ENCODE measurements at regions not wholly inside any gene's neighbourhood (a gene's known extent, or its start where the extent isn't known, plus 50 kb on each side); places are given as distances from the start of the nearest gene placed in this dataset.

DNA sequence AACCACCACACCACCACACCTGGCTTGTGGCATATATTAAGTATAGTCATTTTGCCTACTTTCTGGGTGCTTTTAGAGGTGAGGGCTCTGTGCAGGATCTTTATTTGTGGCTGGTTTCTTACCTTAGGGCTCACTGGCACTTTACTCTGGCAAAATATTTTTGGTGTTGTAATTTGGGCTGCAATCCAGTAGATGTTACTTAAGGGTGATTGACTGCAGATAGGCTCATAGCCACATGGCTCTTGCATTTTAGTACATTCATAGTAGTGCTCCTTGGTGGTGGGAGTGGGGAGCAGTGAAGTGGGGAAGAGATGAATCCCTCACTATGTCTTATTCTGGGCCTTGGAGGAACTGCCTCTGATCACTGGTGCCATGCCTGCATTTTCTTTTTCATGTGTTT is 376.1 kb upstream of the GRIN3A start:
- no peak for DNase-seq

DNA sequence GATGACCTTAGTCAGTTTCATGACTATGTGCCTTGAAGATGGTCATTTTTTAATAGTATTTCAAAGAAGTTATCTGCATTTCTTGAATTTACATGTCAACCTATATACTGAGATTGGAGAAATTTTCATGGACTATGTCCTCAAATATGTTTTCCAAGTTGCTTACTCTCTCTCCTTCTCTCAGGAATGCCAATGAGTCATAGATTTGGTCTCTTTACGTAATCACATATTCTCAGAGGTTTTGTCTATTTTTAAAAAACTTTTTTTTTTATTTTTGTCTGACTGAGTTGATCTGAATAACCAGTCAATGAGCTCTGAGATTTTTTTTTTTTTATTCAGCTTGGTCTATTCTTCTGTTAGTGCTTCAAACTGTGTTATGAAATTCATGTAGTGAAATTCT is 374.7 kb upstream of the GRIN3A start:
- DNase-seq: no peak

DNA sequence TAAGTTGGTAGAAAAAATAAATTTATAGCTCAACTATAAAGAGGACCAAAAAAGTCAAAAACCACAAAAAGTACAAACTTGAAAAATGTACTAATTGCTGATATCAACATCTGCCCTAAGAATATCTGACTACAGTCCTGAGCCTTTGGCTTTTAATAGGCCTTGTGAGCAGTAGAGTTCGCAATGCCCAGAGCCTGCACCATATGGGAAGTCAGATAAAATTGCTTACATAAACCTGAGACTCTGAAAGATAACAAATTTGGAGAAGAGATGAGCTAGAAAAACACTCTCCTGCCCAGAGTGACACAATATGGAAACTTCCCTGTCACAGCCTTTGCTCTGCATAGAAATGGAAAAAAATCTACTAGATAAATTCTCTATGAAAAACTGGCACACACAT is 368.0 kb upstream of the GRIN3A start:
- DNase-seq: no peak

DNA sequence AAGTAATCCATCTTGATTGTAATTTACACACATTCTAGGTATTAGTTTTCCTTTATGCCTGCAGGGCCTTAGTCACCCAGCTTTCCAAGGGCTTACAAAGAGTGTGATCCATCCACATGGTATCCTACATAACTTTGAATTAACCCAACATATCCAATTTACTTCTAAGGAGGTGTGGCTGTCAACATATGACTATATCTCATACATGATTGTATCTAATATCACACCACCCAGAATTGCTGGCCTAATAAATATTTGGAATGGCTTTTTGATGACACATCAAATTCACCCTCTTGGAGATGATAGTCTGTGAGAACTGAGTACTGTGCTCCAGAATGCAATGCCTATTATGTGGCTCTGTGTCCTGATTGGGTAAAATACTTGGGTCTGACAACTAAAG is 363.3 kb upstream of the GRIN3A start:
- no peak for DNase-seq

DNA sequence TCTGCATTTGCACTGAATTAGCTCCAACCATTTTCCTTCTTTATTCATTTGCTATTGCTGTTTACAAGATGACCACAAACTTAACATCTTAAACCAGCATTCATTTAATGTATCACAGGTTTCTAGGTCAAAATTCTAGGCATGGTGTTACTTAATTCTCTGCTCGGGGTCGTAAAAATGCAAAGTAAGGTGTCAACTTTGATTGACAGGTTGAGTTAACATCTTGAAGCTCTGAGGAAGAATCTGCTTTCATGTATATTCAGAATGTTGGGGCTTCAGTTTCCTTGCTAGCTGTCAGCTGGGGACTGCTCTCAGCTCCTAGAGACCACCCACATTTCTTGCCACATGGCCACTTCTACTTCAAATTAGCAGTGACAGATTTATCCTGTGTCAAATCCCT is 348.7 kb upstream of the GRIN3A start:
- no peak for DNase-seq

DNA sequence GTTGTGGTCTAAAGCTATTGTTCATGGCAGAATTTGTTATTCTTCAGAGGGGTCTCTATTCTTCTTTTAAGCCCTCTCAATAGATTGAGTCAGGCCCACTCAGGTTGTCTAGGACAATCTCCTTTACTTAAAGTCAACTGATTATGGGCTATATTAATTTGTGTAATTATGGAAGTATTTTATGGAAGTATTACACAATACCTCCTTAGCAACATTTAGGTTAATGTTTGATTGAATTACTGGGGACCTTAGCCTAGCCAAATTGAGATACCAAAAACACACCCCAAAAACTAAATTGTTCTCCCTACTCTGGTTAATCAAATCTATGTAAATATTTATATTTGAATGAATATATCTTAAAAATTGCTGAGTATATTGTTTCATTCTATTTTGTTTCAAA is 347.1 kb upstream of the GRIN3A start:
- no peak for DNase-seq

DNA sequence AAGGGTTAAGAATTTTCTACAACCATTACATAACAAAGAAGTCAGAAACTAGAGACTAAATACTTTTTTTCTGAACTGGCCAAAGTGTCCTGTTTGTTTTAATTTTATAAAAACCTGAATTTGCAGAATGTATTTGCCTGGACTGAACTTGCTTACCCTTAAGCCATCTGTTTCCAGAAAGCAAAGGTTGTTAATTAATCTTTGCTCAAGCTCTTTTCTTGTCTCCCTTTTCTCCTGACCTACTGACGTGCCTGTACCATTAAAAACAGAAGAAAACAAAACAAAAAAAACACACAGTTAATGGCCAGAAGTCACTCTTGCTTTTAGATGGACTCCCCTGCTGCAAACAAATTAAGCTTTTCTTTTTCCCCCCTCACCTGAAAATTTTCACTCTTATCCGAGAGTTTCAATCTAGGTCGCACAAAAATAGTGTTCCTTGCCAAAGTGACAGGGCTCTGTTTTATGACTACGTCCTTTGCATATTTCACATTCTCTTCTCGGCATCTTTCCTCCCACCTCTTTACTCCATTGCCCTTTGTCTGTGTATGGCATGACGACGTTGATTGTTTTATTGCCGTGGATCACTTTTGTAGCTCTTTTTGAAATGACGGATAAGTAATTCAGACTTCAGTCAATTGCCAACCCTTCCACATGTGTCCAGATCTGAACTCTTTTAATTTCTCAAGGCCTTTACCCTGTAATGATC is 333.8 kb upstream of the GRIN3A start:
- peak; percentile 34 for DNase-seq

DNA sequence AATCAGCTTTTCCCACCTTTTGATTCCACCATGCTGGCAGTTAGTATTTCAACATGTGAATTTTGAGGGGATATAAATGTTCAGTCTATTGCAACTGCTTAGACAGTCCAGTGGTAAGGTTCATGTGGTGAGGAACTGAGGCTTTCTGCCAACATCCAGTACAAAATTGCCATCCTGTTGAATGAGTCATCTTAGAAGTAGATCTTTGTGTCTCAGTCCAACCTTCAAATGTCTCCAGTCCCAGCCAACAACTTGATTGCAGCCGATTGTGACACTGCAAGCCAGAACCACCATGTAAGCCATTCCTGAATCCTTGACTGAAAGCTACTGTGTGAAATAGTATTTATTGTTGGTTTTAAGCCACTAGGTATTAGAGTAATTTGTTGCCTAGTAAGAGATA is 331.5 kb upstream of the GRIN3A start:
- no peak for DNase-seq

DNA sequence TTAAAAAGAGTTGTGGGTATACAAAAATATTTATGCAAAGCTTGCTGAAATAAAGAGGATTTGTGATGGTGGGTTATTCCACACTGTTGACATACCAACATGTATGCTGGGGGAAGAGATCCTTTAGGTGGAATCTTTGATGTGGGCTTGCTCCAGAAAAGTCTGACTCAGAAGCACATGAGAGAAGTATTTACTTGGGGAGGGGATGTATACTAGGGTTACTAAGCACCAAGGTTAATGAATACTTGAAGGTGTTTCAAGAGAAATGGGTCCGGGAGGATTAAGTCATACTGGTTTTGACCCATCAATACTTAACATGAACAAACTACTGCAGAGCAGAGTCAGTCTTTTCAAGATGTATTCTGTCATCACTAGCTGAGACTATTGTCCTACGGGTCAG is 316.4 kb upstream of the GRIN3A start:
- no peak for DNase-seq

DNA sequence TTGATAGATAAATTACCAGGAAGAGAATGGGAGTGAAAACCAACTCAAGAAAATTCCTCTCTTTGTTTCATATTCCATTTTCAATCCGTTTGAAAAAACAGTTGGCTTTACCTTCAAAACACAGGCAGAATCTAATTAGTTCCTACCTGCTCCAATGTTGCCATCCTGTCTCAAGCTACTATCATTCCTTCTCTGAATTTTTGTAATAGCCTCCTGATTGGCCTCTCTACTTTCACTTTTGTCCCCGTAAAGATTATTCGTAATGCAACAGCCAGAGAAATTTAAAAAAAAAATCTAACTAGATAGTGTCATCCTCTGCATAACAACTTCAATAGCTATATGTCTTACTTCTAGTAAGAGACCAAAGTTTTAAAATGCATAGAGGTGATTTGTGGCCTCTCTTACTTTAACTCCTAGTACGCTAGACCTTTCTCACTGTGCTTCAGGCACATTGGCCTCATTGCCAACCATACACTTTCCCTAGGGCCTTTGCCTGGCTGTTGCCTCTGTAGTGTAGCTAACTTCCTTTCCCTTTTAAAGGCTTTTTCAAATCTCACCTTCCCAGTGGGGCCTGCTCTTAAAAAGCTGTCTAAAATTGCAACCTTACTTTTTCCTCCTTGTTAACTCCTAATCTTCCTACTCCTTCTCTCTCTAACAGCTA is 311.3 kb upstream of the GRIN3A start:
- no peak for DNase-seq

DNA sequence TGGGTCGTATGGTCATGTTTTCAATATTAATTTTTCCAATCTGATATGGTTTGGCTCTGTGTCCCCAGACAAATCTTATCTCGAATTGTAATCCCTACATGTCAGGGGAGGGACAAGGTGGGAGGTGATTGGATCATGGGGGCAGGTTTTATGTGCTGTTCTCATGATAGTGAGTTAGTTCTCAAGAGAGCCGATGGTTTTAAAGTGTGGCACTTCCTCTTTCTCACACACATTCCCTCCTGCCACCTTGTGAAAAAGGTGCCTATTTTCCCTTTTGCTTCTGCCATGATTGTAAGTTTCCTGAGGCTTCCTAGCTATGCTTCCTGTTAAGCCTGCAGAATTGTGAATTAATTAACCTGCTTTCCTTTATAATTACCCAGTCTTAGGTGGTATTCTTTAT is 309.1 kb upstream of the GRIN3A start:
- DNase-seq: no peak

DNA sequence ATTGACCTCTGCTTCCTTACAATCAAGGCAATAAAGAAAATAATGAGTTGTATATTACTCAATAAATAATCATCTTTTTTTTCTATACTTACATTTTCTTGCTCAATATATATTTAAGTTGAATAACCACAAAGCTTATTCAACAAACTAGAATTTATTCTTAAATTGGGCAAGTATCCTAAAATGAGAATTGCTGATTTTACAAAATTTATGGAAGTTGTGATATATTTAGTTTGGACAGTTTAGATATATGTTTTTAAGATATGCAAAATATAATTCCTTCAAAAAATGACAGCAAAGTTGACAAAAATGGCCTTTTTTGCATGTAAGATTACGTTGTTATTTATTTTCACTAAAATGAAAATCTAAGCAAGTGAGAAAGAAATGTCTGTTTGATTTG is 305.7 kb upstream of the GRIN3A start:
- no peak for DNase-seq

DNA sequence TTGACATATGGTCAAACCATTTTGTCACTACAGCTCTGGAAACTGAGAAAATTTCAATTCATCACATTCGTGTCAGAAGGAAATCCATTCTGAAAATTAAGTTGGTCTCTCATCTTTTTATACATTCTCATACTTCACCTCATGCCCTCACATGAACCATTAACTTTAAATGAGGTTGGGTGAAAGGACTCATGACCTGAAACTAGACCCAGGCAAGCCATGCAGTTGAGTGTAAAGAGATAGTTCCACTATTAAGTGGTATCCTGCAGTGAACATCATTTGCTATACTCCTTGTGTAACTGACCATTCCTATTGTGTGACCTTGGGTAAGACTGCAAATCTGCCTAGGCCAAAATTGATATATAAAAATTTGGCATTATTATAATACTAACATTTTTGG is 299.6 kb upstream of the GRIN3A start:
- peak; percentile 37 for DNase-seq

DNA sequence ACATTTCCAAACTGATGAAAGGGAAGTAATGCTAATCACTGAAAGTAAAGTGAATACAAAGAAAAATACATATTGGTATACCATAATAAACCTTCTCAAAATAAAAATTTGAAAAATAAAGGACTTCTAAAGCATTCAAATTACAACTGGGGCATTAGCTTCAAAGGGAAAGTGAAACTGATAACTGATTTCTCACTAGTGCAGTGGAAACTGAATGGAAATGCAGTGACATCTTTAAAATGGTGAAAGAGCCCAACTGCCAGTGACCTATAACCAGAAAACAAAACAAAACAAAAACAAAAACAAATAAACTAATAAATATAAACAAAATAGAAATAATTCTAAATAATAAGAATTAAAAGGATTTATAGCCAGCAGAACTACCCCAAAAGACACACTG is 297.5 kb upstream of the GRIN3A start:
- no peak for DNase-seq

DNA sequence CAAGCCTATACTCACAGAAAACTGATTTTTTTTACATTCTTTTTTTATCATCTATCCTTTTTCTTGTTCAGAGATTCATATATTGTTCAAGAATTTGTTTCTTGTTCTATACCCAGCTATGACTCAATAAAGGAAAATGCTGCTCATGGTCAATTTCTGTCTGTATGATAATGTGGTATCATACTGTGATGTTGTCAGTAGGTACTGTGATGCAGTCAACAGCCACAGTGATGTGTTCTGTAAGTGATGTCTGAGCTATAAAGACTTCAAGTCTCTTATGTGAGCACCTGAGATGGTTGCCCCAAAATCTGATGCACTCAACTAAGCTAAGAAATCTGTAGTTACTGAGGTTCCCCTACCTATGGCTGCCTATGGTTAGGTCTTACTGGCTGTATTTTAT is 294.2 kb upstream of the GRIN3A start:
- DNase-seq: no peak

DNA sequence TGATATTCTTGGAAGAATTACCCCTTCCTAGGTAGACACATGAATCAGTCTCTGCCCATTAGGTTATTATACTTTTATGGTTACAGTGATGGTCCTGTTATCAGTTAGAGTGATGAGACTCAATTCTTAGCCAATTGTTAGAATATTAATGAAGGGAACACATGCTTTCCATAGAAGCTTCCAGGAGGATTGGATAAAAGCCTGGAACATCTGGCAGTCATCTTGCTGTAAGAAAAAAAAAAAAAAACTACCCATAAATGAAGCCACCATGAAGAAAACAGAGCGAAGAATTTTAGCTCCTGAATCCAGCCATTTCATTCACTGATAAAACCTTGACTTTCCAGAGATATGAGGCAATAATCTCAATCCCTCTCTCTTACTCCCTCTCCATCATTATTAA is 262.5 kb upstream of the GRIN3A start:
- no peak for DNase-seq

DNA sequence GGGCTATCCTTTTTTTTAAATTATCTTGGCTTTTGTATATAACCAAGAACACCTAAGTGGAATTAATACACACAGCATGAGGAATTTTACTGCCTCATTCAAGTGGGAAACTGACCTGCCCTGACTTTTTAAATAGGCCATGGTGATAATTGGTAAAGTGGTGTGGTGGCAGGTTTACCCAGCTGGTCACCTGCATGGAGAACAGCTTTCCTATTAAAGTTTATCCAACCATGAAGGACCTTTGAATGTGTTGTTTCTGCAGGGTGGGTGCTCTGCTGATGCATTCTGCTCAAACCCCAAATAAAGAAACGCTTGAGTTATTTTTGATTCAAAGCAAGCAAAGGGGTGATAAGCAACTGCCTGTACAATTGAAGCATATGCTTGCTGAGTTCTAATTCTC is 261.0 kb upstream of the GRIN3A start:
- DNase-seq: peak; percentile 98

DNA sequence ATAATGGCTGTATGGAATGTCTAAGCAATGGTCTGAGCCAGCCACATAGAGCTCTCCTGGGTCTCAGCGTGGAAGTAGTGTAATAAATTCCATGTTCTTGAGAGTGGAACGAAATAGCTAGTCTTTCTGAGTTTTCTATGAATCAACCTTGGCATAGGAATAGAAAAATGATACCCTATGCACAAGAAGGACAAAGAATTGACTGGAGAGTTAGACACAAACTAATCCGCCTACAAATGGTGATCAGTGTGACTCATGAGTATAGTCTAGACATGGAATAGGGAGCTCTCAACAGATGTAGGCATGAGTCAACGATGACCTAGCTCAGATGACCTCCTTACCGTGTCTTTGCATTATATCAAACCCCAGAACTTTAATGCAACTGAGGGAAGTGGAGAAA is 256.8 kb upstream of the GRIN3A start:
- DNase-seq: peak; percentile 76

DNA sequence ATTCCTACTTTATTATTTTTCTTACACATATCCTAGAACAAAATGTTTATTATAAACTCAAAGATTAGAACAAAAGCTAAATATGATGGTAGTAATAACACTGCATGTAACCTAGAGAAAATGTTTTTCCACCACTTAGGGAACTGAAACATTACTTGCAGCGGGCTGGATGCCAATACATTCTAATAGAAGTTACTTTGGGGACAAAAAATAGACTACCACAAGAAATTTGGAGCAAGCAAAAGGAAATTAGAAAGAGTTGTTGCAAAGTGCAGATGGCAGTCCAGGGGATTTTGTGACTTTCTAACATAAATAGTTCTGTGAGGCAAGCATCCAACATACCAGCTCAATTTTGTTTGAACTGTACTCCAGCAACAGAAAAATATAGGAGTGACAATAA is 255.3 kb upstream of the GRIN3A start:
- DNase-seq: no peak

DNA sequence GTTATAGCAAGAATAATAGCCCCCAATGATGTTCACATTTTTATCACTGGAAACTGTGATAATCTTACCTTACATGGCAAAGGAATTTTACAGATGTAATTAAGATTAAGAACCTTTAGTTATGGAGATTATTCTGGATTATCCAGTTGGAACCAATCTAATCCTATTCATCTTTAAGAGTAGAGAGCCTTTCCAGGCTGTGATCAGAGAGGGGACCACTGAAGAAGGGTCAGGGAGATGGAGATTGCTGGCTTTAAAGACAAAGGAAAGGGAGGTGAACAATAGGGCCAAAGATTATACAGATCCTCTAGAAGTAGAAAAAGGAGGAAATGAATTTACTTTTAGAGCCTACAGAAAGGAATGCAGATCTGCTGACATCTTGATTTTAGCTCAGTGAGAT is 253.5 kb upstream of the GRIN3A start:
- no peak for DNase-seq

DNA sequence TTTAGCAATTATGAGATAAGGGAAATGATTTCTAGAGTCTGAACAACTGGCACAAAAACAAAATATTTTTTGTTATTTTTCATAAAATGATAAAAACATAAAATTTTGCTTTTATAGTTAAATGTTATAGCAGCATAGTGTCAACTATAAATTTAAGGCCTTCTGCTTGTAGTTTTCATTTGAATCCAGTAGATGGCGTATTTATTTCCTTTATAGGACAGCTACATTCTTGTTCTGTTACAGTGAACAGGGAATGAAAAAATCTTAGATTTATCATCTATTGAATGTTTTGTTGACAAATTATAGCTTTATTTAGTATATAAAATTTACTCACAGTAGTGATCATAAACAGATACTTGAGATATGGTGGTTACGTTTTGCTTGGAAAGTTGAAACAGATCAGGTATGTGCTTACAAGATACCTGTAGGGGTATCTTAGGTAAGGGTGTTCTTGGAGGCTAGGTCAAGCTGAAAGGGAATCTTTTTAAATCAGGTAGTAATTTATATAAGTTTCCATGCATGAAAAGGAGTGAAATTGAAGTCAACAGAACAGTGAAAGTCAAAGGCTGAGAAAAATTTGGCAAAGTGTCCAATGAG is 239.3 kb upstream of the GRIN3A start:
- DNase-seq: peak; percentile 71

DNA sequence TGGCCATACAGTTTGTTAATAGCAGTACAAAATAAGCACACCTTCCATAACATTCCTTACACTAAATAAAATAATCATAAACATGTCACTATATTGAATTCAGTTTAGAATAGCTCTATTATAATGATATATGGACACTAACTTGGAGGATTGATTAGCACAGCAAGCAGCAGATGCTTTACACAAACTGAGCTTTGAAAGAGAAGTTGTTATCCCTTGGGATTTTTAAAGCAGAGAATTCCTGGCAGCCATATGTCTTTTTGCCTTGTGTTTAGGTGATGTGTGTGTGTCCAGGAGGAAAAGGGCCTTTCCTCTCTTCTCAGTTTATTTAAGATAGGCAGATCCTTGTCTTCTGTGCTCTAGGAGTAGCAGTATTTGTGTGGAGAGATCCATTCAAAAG is 232.2 kb upstream of the GRIN3A start:
- DNase-seq: peak; percentile 84

DNA sequence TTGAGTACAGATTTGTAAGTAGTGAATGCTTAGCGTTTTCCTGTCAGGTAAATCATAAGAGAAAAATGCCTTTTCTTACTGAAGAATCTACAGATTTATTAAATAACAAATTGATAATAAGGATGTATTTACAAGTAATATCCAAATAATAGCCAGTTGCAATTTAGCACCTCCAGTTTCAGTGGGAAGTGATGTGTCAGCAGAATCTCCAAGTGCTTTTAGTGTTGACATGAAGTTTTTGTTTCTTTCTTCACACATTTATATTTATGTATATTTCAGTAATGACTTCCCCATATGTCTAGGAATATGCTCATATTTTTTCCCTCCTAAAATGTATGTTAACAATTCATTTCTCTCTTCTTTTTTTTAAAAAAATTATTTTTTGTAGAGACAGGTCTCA is 229.9 kb upstream of the GRIN3A start:
- no peak for DNase-seq

DNA sequence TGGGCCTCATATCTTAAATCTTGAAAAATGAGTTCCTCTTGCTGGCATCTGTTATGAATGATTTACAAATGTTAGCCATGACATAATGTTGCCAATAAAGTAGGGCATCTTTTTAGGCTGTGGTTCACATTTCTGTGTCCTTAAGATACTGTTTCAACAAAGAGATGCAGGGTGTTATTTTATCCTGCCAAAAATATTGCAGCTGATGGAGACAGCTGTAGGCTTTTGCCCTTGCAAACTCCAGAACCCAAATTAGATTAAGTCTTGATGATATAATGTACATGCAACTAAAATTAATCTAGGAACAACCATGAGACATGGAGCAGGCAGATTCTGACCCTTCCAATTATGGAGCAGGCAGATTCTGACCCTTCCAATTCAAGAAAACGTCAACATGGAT is 228.2 kb upstream of the GRIN3A start:
- DNase-seq: no peak

DNA sequence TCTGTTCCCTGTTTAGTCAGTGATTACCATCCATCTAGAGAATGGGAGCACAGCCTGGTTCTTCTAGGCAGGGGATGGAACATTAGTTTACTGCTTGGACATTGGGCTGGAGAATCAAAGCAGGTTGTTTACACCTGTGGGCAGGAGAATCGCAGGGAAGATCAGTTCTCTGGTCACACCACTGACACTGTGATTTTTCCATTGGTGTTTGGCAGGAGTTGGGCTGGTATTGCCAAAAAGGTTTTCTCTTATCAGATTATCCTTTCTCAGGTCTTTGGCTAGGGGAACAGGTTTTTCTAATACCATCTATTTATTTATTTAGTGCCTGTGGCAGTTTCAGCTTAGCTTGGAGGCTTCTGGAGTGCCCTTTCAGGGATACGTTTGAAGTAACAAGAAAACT is 219.3 kb upstream of the GRIN3A start:
- DNase-seq: no peak

Measured in NCI-H69 (cell line).